ENCODE measurements at regions not wholly inside any gene's neighbourhood (a gene's known extent, or its start where the extent isn't known, plus 50 kb on each side); places are given as distances from the start of the nearest gene placed in this dataset.
"Not testable (repeated sequence)": the region's sequence is repeated elsewhere in the genome, so short reads cannot be mapped to it uniquely, and the experiment has no call there.

GRCh38 chr5:50343715-50344114 lies 97.4 kb downstream of the EMB start:
- H3K9me3 Mint-ChIP-seq, result no peaks in the 10 kb centered on the region
- H3K27me3 Mint-ChIP-seq, result no peaks in the 10 kb centered on the region
- H3K27ac Mint-ChIP-seq, result no peak overlapping the region
- H3K4me3 Mint-ChIP-seq, result no peak overlapping the region
- ATAC-seq, result no peak
- no peak for DNase-seq
- H3K4me1 Mint-ChIP-seq, result peaks cover 6% of the 10 kb centered on the region

DNA sequence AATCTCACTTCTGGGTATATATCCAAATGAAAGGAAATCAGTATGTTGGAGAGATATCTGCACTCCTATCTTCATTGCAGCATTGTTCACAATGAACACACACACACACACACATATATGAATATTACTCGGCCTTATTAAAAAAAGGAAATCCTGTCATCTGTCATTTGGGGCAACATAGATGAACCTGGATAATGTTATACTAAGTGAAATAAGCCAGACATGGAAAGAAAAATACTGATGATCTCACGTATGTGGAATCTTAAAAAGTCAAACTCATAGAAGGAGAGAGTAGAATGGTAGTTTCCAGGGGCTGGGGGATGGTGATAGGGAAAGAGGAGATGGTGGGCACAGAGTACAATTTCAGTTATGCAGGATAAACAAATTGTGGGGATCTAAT lies 100.3 kb downstream of the EMB start:
- DNase-seq, result no peak
- Mint-ChIP-seq H3K4me1 (peaks cover 6% of the 10 kb centered on the region), H3K27ac (no peak overlapping the region), H3K27me3 (no peaks in the 10 kb centered on the region), H3K4me3 (no peak overlapping the region), H3K9me3 (no peaks in the 10 kb centered on the region)
- ATAC-seq, result no peak

DNA sequence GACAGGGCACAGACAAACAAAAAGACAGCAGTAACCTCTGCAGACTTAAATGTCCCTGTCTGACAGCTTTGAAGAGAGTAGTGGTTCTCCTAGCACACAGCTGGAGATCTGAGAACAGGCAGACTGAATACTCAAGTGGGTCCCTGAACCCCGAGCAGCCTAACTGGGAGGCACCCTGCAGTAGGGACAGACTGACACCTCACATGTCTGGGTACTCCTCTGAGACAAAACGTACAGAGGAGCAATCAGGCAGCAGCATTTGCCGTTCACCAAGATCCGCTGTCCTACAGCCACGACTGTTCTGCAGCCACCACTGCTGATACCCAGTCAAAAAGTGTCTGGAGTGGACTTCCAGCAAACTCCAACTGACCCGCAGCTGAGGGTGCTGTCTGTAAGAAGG lies 110.5 kb downstream of the EMB start:
- not testable (repeated sequence) for H3K27ac Mint-ChIP-seq, H3K27me3 Mint-ChIP-seq, H3K4me3 Mint-ChIP-seq, H3K4me1 Mint-ChIP-seq, DNase-seq, ATAC-seq
- peaks cover 24 to 39% of the 10 kb centered on the region in 2 donors for H3K9me3 Mint-ChIP-seq

DNA sequence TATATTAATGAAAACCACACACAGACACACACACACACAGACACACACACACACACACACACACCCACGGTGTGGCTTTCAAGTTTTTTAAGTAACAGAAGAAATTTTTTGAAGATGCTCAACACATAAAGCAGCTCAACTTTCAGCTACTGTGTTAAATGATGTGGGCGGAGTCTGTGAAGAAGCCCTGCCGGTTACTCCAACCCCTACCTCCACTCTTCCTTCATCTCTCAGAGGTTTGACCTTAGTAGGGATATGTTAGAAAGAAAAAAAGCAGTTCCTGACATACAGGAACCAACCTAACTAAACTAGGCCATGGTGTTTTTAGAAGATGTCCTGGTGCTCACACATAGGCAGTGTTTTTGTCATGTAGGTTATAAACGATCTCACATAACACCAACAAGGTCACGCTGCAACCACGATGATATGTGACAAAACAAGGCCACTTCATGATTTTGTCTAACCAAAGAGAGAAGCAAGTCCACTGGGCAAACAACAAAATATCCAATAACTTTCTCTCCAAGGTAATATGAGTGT lies 112.8 kb downstream of the EMB start:
- Mint-ChIP-seq H3K27me3 (no peaks in the 10 kb centered on the region), H3K9me3 (peaks cover 20 to 36% of the 10 kb centered on the region in 2 donors), H3K4me3 (peak overlapping the region in 1 of 2 donors; percentile 16), H3K27ac (peak overlapping the region; percentile 15 to 54), H3K4me1 (peaks cover 9% of the 10 kb centered on the region)
- DNase-seq (no peak), ATAC-seq (no peak)

DNA sequence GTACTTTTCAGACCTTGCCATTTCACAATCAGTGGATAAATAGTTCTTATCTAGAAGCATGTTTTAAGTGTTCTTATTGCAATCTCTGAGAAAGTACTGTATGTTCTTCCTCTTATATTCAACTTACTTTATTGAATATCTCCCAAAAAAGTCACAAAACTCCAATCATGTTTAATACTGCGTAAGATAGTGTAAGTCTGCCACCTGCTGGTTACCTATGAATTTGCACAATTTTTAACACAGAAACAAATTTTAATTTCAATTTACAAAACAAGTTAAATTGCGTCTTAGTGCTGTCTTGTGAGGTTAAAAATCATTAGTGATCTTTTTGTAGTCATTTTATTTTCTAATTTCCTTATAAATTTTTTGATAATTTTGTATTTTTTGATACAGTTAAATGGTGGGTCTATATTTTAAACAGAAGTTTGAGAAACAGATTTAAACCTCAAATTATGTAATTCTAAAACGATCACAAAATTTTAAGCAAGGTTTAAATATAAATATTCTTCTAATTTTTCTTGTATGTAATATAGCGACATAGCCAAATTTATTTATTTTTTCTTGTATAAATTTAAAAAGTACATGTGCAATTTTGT lies 115.8 kb downstream of the EMB start:
- peaks cover 9% of the 10 kb centered on the region for H3K4me1 Mint-ChIP-seq
- H3K27ac Mint-ChIP-seq, result no peak overlapping the region
- peaks cover 0 to 11% of the 10 kb centered on the region in 2 donors for H3K9me3 Mint-ChIP-seq
- ATAC-seq (no peak), DNase-seq (no peak)
- H3K27me3 Mint-ChIP-seq, result no peaks in the 10 kb centered on the region
- no peak overlapping the region for H3K4me3 Mint-ChIP-seq

DNA sequence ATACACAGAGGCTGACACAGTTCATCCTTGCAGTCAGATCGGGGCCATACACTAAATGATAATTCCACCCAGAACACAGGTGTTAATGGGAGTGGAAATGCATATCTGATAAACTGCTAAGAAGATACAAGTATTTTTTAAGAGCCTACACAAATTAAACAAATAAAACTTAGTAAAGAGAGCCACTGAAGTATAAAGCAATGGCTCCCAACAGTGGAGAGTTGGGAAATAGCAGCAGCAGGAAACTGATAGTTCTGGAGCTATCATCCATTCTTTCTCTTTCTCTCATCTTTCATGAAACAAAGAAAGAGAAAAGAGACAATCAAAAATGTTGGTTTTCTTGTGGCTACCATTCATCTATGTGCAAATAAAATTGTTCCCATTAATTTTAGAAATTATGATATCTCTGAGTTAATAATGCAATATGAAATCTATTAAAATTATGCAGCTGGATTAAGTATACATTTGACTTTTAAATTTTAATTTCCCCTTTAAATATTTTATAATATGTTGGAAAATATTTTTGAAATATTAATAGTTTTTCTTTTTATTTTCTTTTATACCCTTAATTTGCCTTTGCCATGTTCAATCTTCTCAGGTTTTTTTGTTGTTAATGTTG lies 120.8 kb downstream of the EMB start:
- ATAC-seq, result no peak
- Mint-ChIP-seq H3K4me1 (no peaks in the 10 kb centered on the region), H3K9me3 (no peaks in the 10 kb centered on the region), H3K27me3 (no peaks in the 10 kb centered on the region), H3K27ac (no peak overlapping the region), H3K4me3 (no peak overlapping the region)
- DNase-seq, result no peak

- Mint-ChIP-seq H3K27me3 (no peaks in the 10 kb centered on the region), H3K4me1 (no peaks in the 10 kb centered on the region), H3K4me3 (no peak overlapping the region), H3K27ac (no peak overlapping the region), H3K9me3 (no peaks in the 10 kb centered on the region)
- ATAC-seq, result no peak
- DNase-seq, result no peak
Measured at GRCh38 chr5:50318220-50318619, 122.9 kb downstream of the EMB start.

- H3K4me1 Mint-ChIP-seq, H3K27me3 Mint-ChIP-seq, H3K27ac Mint-ChIP-seq, ATAC-seq, DNase-seq, H3K4me3 Mint-ChIP-seq: not testable (repeated sequence)
- H3K9me3 Mint-ChIP-seq, result peaks cover 10 to 11% of the 10 kb centered on the region in 2 donors
Measured at GRCh38 chr5:50306488-50306887, 134.6 kb downstream of the EMB start.

GRCh38 chr5:50302815-50303490 lies 138.1 kb downstream of the EMB start:
- H3K27ac Mint-ChIP-seq, result no peak overlapping the region
- ATAC-seq (no peak), DNase-seq (no peak)
- no peaks in the 10 kb centered on the region for H3K27me3 Mint-ChIP-seq
- H3K4me3 Mint-ChIP-seq, result no peak overlapping the region
- H3K9me3 Mint-ChIP-seq, result peaks cover 5 to 7% of the 10 kb centered on the region in 2 donors
- no peaks in the 10 kb centered on the region for H3K4me1 Mint-ChIP-seq

- DNase-seq (no peak), ATAC-seq (no peak)
- Mint-ChIP-seq H3K9me3 (peaks cover 5 to 7% of the 10 kb centered on the region in 2 donors), H3K27ac (no peak overlapping the region), H3K4me1 (no peaks in the 10 kb centered on the region), H3K4me3 (no peak overlapping the region), H3K27me3 (no peaks in the 10 kb centered on the region)
Measured at GRCh38 chr5:50301756-50302155, 139.3 kb downstream of the EMB start.

- Mint-ChIP-seq H3K27me3 (no peaks in the 10 kb centered on the region), H3K4me1 (no peaks in the 10 kb centered on the region), H3K4me3 (no peak overlapping the region), H3K27ac (no peak overlapping the region), H3K9me3 (peaks cover 5 to 9% of the 10 kb centered on the region in 2 donors)
- ATAC-seq (no peak), DNase-seq (no peak)
Measured at GRCh38 chr5:50300878-50301277, 140.2 kb downstream of the EMB start.

DNA sequence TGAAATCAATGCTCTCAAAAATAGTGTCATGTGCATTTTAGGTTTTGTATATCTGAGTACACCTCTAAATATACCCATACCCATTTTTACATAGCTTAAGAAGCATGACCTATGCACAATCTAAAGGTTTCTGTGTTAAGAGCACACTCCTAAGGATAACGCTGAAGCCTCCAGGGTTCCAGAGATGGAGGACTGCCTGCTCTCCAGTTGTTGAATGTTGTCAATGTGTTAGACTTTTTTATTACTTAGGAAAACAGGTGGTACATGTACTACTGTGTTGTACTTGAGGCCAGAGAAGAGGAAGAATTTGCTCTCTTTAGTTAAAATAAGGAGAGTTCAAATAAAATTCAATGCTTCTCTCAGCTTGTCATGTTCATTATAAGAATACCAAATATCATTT lies 141.2 kb downstream of the EMB start:
- Mint-ChIP-seq H3K4me3 (no peak overlapping the region), H3K27ac (no peak overlapping the region), H3K4me1 (no peaks in the 10 kb centered on the region), H3K9me3 (peaks cover 12 to 19% of the 10 kb centered on the region in 2 donors), H3K27me3 (no peaks in the 10 kb centered on the region)
- DNase-seq (no peak), ATAC-seq (no peak)

GRCh38 chr5:50292735-50293394 lies 148.2 kb downstream of the EMB start:
- no peak overlapping the region for H3K27ac Mint-ChIP-seq
- H3K27me3 Mint-ChIP-seq, result no peaks in the 10 kb centered on the region
- DNase-seq, result no peak
- H3K9me3 Mint-ChIP-seq, result peaks cover 20 to 28% of the 10 kb centered on the region in 2 donors
- no peak for ATAC-seq
- H3K4me3 Mint-ChIP-seq, result no peak overlapping the region
- H3K4me1 Mint-ChIP-seq, result no peaks in the 10 kb centered on the region

DNA sequence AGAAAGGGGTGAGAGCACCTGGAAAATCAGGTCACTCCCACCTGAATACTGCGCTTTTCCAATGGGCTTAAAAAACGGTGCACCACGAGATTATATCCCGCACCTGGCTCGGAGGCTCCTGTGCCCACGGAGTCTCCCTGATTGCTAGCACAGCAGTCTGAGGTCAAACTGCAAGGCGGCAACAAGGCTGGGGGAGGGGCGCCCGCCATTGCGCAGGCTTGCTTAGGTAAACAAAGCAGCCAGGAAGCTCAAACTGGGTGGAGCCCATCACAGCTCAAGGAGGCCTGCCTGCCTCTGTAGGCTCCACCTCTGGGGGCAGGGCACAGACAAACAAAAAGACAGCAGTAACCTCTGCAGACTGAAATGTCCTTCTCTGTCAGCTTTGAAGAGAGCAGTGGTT lies 160.6 kb downstream of the EMB start:
- H3K27ac Mint-ChIP-seq, H3K27me3 Mint-ChIP-seq, H3K4me1 Mint-ChIP-seq, H3K4me3 Mint-ChIP-seq, DNase-seq, ATAC-seq: not testable (repeated sequence)
- H3K9me3 Mint-ChIP-seq, result peaks cover 12 to 34% of the 10 kb centered on the region in 2 donors

Measured in stimulated activated naive CD8-positive, alpha-beta T cell treated with anti-CD3 and anti-CD28 coated beads, Interleukin-15, amount 100 ng/mL, for 72 hours (primary cell).